DND-41 (cell line): ENCODE measurements at regions not wholly inside any gene's neighbourhood (a gene's known extent, or its start where the extent isn't known, plus 50 kb on each side); places are given as distances from the start of the nearest gene placed in this dataset.
"Not testable (repeated sequence)": the region's sequence is repeated elsewhere in the genome, so short reads cannot be mapped to it uniquely, and the experiment has no call there.

ENCODE experiments used
- EZH2 ChIP-seq: IDR thresholded peaks from 3 replicates; pipeline ENCODE4 v1.6.1; 2012; ENCODE audit warnings: borderline replicate concordance, low read depth, mild to moderate bottlenecking, moderate library complexity, low read length, inconsistent platforms; ENCODE audit not compliant: severe bottlenecking
- TF ChIP-seq, protein P1 (sequence below): IDR thresholded peaks from 2 replicates; pipeline ENCODE4 v1.5.1; 2012; ENCODE audit warnings: borderline replicate concordance, low read length, moderate library complexity, mild to moderate bottlenecking; ENCODE audit not compliant: poor library complexity, severe bottlenecking; ENCODE audit errors: extremely low read depth

DNA sequence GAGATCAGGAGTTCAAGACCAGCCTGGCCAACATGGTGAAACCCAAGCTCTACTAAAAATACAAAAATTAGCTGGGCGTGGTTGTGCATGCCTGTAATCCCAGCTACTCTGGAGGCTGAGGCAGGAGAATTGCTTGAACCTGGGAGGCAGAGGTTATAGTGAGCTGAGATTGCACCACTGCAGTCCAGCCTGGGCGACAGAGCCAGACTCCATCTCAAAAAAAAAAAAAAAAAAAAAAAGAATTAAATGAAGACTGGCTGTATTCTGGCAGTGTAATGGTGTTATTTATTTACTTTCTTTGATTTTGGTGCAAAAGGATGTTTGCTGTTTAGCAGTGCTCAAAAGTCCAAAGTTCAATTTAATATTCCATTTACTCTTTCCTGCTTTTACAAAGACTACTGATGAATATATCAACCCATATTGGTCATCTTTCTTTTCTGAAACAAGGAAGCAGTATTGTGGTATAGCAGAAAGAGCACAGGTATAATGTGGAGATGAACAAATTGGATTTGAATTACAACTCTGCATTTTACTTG is 198.4 kb upstream of the AHR start:
- TF ChIP-seq, protein P1, sequence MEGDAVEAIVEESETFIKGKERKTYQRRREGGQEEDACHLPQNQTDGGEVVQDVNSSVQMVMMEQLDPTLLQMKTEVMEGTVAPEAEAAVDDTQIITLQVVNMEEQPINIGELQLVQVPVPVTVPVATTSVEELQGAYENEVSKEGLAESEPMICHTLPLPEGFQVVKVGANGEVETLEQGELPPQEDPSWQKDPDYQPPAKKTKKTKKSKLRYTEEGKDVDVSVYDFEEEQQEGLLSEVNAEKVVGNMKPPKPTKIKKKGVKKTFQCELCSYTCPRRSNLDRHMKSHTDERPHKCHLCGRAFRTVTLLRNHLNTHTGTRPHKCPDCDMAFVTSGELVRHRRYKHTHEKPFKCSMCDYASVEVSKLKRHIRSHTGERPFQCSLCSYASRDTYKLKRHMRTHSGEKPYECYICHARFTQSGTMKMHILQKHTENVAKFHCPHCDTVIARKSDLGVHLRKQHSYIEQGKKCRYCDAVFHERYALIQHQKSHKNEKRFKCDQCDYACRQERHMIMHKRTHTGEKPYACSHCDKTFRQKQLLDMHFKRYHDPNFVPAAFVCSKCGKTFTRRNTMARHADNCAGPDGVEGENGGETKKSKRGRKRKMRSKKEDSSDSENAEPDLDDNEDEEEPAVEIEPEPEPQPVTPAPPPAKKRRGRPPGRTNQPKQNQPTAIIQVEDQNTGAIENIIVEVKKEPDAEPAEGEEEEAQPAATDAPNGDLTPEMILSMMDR: not testable (repeated sequence)
- TF ChIP-seq EZH2: not testable (repeated sequence)
